GM18505 (cell line): ENCODE measurements at regions not wholly inside any gene's neighbourhood (a gene's known extent, or its start where the extent isn't known, plus 50 kb on each side); places are given as distances from the start of the nearest gene placed in this dataset.

ENCODE experiments used
- ATAC-seq: cut with Tn5 transposase; IDR thresholded peaks from one replicate; pipeline ENCODE4 v1.9.1; 2021; ENCODE audit not compliant: unreplicated experiment
- POLR2A ChIP-seq: IDR thresholded peaks from 4 replicates; pipeline ENCODE4 v1.6.1; 2011; ENCODE audit warnings: borderline replicate concordance; ENCODE audit not compliant: insufficient read depth, insufficient read length; ENCODE audit errors: extremely low read depth

DNA sequence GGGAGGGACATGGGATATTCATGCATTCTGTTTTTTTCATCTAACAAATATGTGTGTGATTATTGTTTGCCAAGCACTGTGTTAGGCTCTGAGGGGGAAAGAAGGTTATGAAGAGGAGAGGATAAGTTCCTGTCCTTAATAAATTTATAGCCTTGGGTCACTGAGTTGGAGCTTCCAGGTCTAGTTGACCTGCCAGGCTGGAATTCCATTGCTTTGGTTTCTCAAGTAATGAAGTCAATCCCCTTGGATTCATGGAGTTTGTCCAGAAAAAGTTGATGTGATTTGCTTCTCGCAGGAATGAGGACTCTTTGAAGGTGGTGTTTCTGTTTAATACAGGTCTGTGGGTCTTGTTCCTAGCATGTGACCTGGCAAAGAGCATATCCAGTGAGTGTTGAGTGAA is 156.2 kb downstream of the ADAMTS15 start:
- ATAC-seq: no peak
- no peak for TF ChIP-seq POLR2A

DNA sequence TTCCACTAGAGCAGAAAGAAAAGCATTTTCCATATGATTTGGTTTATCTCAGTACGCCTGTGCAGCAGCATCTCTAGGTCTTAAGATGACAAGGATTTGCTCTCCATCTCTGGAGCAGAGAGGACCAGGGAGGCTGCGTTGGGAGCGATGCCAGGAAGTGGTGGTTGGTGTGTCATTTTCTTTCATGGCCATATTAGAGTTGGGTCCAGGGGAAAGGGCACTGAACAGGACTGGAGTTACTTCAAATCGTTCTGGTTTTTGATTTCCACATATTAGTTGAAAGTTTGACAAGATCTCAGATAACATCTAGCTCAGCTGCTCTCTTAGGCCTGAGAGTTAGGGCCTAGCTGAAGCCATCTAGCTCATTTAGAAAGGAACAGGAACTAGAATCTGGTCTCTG is 157.7 kb downstream of the ADAMTS15 start:
- TF ChIP-seq POLR2A: no peak
- ATAC-seq: no peak

DNA sequence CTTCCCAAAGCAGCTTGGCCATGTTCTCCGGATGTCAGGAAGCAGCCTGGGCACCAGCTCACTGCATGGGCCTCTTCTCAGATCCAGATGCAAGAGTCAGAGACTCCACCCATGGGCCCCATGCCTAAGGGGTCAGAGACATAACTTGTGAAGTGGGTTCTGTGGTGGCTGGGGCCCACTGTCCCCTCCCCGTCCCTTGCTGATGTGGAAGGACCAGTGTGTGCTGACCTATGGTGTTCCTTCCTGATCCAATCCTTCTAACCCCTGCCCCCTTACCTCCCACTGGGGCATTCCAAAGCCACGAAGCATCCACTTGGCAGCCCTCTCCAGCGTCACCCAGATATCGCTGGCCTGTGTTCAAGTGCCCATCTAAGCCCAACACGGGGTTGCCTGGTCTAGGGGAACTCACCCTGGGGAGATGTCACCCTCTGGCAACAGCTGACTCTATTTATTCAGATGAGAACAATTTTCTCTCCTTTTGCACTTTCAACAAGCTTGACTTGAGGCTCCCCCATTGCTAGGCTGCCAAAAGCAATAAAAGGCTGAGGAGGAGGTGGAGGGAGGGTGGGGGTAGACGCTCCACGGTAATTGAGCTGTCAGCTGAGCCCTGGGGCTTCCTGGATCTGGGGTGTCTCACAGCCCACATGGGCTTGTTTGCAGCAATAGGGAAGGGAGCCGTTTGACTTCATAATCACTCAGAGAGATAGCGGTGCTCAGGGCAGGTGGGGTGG is 158.5 kb downstream of the ADAMTS15 start:
- no peak for TF ChIP-seq POLR2A
- ATAC-seq: no peak

DNA sequence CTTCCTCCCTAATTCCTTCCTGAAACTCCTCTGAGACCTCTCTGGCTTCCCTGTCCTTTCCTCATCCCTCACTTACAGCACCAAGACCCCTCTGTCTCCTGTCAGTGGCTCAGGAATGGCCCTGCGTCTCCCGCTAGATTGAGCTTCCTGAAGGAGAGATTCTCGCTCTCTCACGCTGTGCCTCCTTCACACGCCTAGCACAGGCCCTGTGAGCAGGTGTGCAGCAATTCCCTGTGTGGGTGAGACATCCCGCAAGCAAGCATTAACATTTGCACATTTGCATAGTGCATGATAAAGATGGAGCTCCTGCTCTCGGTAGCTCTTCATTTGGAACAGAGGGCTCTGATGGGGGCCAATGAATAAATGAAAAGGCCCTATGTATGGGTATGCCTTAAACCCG is 159.8 kb downstream of the ADAMTS15 start:
- TF ChIP-seq POLR2A: no peak
- no peak for ATAC-seq

DNA sequence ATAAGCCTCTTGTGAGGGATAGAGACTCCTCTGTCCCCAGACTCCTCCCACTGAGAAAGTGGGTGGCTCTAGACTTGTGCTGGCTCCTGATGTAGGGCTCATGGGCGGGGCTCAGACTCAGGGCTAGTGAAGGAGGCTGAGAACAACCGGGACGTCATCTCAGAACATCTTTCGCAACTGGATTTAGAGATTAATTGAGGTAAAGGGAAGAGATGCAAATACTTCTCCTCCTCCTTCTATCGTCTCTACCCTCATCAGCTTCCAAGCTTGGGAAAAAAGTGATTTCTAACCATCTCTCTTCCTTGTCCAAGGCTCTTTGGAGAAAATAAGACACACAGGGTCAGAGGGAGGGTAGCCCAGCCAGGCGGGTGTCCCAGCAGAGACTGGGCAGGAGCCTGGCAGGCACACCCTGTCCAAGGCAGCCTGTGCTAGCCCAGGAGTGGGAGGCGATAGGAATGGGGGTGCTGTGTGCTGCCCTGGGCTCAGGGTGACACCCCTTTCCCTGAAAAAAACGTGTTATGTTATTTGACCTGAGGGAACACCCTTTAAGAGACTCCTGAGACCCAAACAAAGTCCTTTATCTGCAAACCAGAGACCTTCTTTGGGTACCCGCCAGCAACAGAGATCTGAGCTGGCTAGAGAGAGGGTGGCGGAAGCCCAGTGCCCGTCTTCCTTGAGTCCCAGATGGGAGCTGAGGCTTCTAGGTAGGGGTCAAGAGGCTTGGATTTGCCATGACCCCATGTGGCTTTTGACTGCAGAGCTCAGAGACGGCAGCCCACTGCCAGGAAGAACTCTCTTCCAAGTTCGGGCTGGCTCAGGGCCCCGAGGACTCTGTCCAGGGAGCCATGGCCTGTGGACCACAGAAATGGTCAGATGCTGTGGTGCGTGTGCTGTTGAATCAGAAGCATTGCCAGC is 160.9 kb downstream of the ADAMTS15 start:
- ATAC-seq: no peak
- no peak for TF ChIP-seq POLR2A

DNA sequence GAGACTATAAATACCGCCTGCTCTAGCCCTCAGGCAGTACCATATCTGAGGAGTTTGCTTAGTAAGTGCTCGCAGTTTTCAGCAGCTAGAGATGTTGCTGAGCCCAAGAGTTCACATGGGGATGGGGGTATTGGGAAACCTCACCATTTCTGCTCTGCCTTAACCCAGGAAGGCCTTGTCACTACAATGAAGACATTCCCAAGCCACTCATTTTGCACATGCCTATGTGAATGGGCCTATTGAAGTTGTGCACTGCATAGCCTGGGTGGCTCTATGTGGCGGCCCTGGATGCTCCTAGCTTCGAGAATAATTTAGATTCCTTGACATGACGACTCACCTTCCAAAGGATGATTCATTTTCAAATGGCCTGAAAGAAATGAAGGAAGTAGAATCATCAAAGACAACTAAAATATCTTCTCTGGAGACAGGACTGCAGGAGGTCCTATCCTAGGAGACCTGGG is 163.4 kb downstream of the ADAMTS15 start:
- no peak for TF ChIP-seq POLR2A
- no peak for ATAC-seq

DNA sequence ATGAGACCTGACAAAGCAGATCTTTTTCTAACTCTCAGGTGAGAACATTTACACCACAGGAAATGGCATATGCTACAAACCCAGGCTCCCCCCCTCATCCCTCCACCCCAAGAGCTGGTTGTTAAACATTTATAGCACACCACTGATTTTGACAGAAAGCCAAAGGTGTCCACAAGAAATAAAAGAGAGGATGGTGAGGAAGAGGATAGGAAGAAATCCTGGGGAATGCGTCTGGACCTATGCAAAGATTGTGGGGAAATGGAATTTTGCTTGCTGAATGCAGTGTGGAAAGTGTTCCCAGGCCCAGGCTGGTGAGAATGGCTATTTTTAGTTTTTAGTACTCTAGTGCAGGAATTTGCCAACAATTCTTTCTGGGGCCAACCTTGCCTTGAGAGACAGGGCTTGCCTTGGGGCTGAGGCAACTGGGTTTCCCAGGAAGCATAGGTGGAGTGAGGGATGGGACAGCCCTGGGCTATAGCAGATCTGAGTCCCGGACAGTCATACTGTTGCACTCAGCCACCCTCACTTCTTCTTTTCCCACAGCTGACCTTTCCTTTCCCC is 163.9 kb downstream of the ADAMTS15 start:
- no peak for ATAC-seq
- TF ChIP-seq POLR2A: no peak

DNA sequence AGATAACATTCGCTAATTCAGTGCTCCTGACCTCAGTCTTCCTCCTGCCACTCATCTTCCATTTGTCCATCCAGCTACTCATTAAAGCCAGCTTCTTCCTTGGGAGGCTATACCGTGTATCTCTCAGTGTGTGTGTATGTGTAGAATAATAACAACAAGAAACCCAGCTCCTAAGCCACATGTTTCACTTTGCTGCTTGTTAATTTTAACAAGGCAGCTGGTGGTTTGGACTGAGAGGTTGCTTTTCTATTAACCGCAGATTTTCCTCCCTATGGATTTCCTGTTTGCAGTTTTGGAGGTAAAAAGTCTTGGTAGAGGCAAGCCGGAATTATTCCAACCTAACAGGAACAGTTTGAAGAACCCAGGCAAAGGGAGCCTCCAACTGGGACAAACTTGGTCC is 165.0 kb downstream of the ADAMTS15 start:
- ATAC-seq: no peak
- no peak for TF ChIP-seq POLR2A

DNA sequence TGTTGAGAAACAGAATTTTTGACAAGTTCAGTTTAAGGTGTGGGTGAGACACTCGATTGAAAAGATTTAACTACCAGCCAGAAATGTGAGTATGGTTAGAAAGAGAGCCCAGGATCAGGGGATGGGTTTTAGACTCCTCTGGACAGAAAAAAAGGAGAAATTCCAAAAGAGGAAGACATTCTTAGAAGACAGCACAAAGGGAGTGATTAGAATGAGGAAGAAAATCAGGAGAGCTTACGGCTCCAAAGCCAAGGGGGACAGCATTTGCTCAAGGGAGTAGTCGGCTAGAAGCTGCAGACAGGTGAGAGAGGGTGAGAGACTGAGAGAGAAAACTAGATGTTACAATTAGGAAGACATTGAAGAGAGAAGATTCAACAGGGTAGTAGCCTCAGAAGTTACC is 166.1 kb downstream of the ADAMTS15 start:
- no peak for ATAC-seq
- no peak for TF ChIP-seq POLR2A

DNA sequence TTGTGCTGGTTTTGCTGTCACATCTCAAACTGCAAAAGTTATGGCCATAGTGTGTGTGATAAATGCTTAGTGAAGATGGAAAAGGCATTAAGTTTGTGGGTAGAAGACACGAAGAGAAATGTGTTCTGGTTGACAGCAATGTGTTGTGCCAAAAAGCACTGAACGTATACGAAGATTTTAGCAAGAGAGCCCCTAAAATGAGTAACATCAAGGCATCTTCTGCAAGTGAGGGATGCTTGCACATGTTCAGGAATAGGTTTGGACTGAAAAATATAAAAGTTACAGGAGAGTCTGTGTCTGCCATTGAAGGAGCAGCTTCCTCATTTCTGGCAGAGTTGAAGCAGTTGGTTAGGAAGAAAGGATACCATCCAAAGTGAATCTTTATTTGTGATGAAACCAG is 167.1 kb downstream of the ADAMTS15 start:
- TF ChIP-seq POLR2A: no peak
- ATAC-seq: no peak

DNA sequence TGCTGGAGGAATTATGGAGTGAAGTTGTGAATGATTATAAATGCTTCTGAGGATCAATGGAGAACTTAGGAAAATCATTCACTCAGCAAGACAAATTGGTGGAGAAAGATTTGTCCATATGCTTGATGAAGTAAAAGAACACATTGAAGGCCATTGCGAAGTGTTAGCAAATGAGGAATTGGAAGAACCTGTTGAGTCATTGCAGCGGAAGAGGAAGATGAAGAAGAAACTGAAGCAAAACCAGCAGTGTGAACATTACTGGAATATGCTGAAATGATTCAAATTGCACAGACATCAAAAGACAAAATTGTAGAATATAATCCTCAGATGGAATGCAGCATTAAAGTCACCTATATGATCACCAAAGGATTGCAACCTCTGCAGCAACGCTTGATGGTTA is 168.1 kb downstream of the ADAMTS15 start:
- no peak for ATAC-seq
- TF ChIP-seq POLR2A: no peak

DNA sequence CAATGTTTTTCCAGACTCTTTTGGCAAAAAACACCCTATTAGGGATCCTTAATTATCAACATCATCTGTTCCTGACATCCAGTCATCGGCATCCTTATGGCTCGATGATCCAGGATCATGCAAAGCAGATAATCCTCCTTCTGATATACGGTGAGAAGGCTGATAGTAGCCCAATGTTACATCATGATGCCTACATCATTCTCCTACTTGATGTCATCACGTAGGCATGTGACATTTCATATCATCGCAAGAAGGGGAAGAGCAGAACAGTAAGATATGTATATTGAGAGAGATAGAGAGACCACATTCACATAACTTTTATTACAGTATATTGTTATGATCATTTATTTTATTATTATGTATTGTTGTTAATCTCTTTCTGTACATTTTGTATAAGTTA is 168.6 kb downstream of the ADAMTS15 start:
- no peak for ATAC-seq
- TF ChIP-seq POLR2A: no peak

DNA sequence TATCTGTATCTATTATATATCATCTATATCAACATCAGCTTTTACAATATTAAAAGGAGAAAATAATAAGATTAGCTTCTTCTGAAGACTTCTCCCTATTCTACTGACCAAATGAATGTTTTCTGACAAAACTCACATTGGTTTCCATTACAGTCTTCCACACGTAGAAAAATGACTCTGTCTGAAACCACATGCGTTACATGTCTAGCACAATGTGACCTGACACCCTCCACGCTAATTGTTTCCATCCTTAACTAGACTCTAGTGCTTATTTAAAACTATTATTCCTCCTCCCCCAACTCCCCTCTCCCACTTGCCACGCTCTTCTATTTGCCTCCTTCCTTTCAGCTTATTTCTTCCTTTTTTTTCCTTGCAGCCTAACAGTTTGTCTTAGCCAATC is 172.1 kb downstream of the ADAMTS15 start:
- ATAC-seq: no peak
- no peak for TF ChIP-seq POLR2A
